ENCODE measurements at regions not wholly inside any gene's neighbourhood (a gene's known extent, or its start where the extent isn't known, plus 50 kb on each side); places are given as distances from the start of the nearest gene placed in this dataset.
A peak's percentile ranks its signal among the peaks of the same experiment; 100 is the strongest.

DNA sequence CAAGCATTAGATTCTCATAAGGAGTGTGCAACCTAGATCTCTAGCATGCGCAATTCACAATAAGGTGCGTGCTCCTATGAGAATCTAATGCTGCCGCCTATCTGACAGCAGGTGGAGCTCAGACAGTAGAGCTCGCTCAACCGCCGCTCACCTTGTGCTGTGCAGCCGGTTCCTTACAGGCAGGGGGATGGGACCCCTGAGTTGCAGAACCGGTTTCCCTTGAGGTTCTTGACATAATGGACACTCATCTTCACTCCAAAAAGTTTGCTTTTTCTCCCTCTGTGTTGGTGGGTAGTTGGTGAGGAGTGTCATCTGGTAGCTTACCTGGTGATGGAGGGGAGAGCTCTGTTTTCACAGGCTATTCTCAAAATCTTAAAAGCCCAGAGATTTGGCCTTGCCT, 324.0 kb upstream of the TBL1XR1 start:
- TF ChIP-seq, protein P1, sequence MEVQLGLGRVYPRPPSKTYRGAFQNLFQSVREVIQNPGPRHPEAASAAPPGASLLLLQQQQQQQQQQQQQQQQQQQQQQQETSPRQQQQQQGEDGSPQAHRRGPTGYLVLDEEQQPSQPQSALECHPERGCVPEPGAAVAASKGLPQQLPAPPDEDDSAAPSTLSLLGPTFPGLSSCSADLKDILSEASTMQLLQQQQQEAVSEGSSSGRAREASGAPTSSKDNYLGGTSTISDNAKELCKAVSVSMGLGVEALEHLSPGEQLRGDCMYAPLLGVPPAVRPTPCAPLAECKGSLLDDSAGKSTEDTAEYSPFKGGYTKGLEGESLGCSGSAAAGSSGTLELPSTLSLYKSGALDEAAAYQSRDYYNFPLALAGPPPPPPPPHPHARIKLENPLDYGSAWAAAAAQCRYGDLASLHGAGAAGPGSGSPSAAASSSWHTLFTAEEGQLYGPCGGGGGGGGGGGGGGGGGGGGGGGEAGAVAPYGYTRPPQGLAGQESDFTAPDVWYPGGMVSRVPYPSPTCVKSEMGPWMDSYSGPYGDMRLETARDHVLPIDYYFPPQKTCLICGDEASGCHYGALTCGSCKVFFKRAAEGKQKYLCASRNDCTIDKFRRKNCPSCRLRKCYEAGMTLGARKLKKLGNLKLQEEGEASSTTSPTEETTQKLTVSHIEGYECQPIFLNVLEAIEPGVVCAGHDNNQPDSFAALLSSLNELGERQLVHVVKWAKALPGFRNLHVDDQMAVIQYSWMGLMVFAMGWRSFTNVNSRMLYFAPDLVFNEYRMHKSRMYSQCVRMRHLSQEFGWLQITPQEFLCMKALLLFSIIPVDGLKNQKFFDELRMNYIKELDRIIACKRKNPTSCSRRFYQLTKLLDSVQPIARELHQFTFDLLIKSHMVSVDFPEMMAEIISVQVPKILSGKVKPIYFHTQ (CRISPR knock-in tag; IDR thresholded peaks at IDR 0.05), result no peak
- TF ChIP-seq, protein P2, sequence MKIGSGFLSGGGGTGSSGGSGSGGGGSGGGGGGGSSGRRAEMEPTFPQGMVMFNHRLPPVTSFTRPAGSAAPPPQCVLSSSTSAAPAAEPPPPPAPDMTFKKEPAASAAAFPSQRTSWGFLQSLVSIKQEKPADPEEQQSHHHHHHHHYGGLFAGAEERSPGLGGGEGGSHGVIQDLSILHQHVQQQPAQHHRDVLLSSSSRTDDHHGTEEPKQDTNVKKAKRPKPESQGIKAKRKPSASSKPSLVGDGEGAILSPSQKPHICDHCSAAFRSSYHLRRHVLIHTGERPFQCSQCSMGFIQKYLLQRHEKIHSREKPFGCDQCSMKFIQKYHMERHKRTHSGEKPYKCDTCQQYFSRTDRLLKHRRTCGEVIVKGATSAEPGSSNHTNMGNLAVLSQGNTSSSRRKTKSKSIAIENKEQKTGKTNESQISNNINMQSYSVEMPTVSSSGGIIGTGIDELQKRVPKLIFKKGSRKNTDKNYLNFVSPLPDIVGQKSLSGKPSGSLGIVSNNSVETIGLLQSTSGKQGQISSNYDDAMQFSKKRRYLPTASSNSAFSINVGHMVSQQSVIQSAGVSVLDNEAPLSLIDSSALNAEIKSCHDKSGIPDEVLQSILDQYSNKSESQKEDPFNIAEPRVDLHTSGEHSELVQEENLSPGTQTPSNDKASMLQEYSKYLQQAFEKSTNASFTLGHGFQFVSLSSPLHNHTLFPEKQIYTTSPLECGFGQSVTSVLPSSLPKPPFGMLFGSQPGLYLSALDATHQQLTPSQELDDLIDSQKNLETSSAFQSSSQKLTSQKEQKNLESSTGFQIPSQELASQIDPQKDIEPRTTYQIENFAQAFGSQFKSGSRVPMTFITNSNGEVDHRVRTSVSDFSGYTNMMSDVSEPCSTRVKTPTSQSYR (CRISPR knock-in tag; IDR thresholded peaks at IDR 0.05), result peak; percentile 63; the same call in 1 of the 2 replicates
- peak; percentile 54; the same call in 1 of the 2 replicates for TF ChIP-seq ETV6 (CRISPR knock-in tag; IDR thresholded peaks at IDR 0.05)
- TF ChIP-seq, protein P3, sequence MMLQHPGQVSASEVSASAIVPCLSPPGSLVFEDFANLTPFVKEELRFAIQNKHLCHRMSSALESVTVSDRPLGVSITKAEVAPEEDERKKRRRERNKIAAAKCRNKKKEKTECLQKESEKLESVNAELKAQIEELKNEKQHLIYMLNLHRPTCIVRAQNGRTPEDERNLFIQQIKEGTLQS (CRISPR knock-in tag; conservative IDR thresholded peaks at IDR 0.05), result no peak
- no peak for TF ChIP-seq ZNF232 (CRISPR knock-in tag; IDR thresholded peaks at IDR 0.05)
- no peak for TF ChIP-seq ZNF121 (CRISPR knock-in tag; IDR thresholded peaks at IDR 0.05)
- no peak for TF ChIP-seq CBFB (CRISPR knock-in tag; IDR thresholded peaks at IDR 0.05; ENCODE audit: low read depth)
- no peak for TF ChIP-seq HMGA2 (CRISPR knock-in tag; IDR thresholded peaks at IDR 0.05)
- TF ChIP-seq TEAD1 (CRISPR knock-in tag; IDR thresholded peaks at IDR 0.05), result peak; percentile 24; the same call in 1 of the 2 replicates
- TF ChIP-seq, protein P4, sequence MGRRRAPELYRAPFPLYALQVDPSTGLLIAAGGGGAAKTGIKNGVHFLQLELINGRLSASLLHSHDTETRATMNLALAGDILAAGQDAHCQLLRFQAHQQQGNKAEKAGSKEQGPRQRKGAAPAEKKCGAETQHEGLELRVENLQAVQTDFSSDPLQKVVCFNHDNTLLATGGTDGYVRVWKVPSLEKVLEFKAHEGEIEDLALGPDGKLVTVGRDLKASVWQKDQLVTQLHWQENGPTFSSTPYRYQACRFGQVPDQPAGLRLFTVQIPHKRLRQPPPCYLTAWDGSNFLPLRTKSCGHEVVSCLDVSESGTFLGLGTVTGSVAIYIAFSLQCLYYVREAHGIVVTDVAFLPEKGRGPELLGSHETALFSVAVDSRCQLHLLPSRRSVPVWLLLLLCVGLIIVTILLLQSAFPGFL (CRISPR knock-in tag; IDR thresholded peaks at IDR 0.05; ENCODE audit: borderline replicate concordance), result no peak
- no peak for TF ChIP-seq ATF1 (CRISPR knock-in tag; IDR thresholded peaks at IDR 0.05)
- no peak for TF ChIP-seq NR3C1 (CRISPR knock-in tag; conservative IDR thresholded peaks at IDR 0.05; ENCODE audit: low read depth)
- TF ChIP-seq, protein P5, sequence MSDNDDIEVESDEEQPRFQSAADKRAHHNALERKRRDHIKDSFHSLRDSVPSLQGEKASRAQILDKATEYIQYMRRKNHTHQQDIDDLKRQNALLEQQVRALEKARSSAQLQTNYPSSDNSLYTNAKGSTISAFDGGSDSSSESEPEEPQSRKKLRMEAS (CRISPR knock-in tag; IDR thresholded peaks at IDR 0.05), result peak; percentile 42; the same call in 1 of the 2 replicates
- TF ChIP-seq ZNF396 (CRISPR knock-in tag; IDR thresholded peaks at IDR 0.05; ENCODE audit: borderline replicate concordance), result no peak
- TF ChIP-seq GRHL2 (CRISPR knock-in tag; IDR thresholded peaks at IDR 0.05; ENCODE audit: insufficient replicate concordance, severe bottlenecking), result no peak
- ChIA-PET CTCF (interaction anchor here (0.8 to 1.2 kb wide), 5 partner anchors 9 to 864 kb away, joined by 3 to 5 read pairs (median 3); no protein-coding TSS in a partner anchor), POLR2A (interaction anchor here (0.6 kb wide), 1 partner anchor 241 kb away, joined by 4 read pairs; no protein-coding TSS in a partner anchor)
- H3K36me3 Mint-ChIP-seq, result no peaks in the 10 kb centered on the region
- no peak overlapping the region for H3K27ac Mint-ChIP-seq
- ATAC-seq, result peak; percentile 93
- H3K9me3 Mint-ChIP-seq, result peaks cover 3% of the 10 kb centered on the region; the same call in 1 of the 2 replicates
- H3K4me3 Mint-ChIP-seq, result no peak overlapping the region; the same call in 1 of the 2 replicates
- H3K27me3 Mint-ChIP-seq (ENCODE audit: low read depth), result no peaks in the 10 kb centered on the region
- peaks cover 24% of the 10 kb centered on the region for H3K4me1 Mint-ChIP-seq
- peak; percentile 65 for DNase-seq (ENCODE audit: low spot score)

DNA sequence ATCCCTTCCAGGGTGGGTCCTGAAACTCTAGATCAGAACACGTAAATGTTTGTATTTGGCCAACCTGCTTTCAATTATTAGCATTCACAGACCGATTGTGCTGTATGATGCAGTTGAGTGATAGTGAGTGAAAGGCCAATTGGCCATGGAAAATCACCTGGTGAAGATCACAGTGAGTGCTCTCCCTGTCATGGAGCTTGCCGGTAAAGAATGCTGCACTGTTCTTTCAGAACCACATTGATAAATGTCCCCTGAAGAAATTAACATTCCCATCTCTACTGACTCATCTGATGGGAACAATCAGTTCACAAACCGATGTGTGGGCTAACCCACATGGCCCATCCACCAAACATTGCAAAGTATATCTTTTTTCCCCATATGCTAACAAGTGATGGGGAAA, 324.8 kb upstream of the TBL1XR1 start:
- ATAC-seq, result no peak
- ChIA-PET CTCF (interaction anchor here (0.8 to 1.2 kb wide), 4 partner anchors 8 to 863 kb away, joined by 3 to 5 read pairs (median 4); no protein-coding TSS in a partner anchor), POLR2A (no interaction called here)
- H3K27me3 Mint-ChIP-seq (ENCODE audit: low read depth), result no peaks in the 10 kb centered on the region
- H3K27ac Mint-ChIP-seq, result no peak overlapping the region
- no peaks in the 10 kb centered on the region for H3K36me3 Mint-ChIP-seq
- H3K4me1 Mint-ChIP-seq, result peaks cover 24% of the 10 kb centered on the region
- peaks cover 3% of the 10 kb centered on the region; the same call in 1 of the 2 replicates for H3K9me3 Mint-ChIP-seq
- H3K4me3 Mint-ChIP-seq, result no peak overlapping the region
- DNase-seq (ENCODE audit: low spot score), result no peak
- TF ChIP-seq CREB1 (CRISPR knock-in tag; IDR thresholded peaks at IDR 0.05), result no peak
- no peak for TF ChIP-seq JUN (CRISPR knock-in tag; IDR thresholded peaks at IDR 0.05)
- no peak for TF ChIP-seq SP1 (CRISPR knock-in tag; conservative IDR thresholded peaks at IDR 0.05)
- TF ChIP-seq MYBL2 (CRISPR knock-in tag; IDR thresholded peaks at IDR 0.05), result no peak
- no peak for TF ChIP-seq CBFB (CRISPR knock-in tag; IDR thresholded peaks at IDR 0.05; ENCODE audit: low read depth)
- no peak for TF ChIP-seq ESRRA (CRISPR knock-in tag; IDR thresholded peaks at IDR 0.05; ENCODE audit: borderline replicate concordance)
- TF ChIP-seq, protein P6, sequence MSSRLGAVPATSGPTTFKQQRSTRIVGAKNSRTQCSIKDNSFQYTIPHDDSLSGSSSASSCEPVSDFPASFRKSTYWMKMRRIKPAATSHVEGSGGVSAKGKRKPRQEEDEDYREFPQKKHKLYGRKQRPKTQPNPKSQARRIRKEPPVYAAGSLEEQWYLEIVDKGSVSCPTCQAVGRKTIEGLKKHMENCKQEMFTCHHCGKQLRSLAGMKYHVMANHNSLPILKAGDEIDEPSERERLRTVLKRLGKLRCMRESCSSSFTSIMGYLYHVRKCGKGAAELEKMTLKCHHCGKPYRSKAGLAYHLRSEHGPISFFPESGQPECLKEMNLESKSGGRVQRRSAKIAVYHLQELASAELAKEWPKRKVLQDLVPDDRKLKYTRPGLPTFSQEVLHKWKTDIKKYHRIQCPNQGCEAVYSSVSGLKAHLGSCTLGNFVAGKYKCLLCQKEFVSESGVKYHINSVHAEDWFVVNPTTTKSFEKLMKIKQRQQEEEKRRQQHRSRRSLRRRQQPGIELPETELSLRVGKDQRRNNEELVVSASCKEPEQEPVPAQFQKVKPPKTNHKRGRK (CRISPR knock-in tag; IDR thresholded peaks at IDR 0.05; ENCODE audit: borderline replicate concordance), result no peak
- TF ChIP-seq ZBTB21 (CRISPR knock-in tag; IDR thresholded peaks at IDR 0.05; ENCODE audit: borderline replicate concordance), result no peak
- TF ChIP-seq, protein P7, sequence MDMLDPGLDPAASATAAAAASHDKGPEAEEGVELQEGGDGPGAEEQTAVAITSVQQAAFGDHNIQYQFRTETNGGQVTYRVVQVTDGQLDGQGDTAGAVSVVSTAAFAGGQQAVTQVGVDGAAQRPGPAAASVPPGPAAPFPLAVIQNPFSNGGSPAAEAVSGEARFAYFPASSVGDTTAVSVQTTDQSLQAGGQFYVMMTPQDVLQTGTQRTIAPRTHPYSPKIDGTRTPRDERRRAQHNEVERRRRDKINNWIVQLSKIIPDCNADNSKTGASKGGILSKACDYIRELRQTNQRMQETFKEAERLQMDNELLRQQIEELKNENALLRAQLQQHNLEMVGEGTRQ (CRISPR knock-in tag; IDR thresholded peaks at IDR 0.05), result no peak
- no peak for TF ChIP-seq NFATC4 (CRISPR knock-in tag; IDR thresholded peaks at IDR 0.05)
